ENCODE measurements at regions not wholly inside any gene's neighbourhood (a gene's known extent, or its start where the extent isn't known, plus 50 kb on each side); places are given as distances from the start of the nearest gene placed in this dataset.

GRCh38 chr15:39250460-39251186 lies 330.3 kb upstream of the THBS1 start:
- Histone ChIP-seq H3K4me3 (no peak overlapping the region), H3K36me3 (no peaks in the 10 kb centered on the region), H3K4me1 (no peaks in the 10 kb centered on the region), H3K27ac (no peak overlapping the region), H3K9me3 (no peaks in the 10 kb centered on the region), H3K27me3 (no peaks in the 10 kb centered on the region)
- ATAC-seq = no peak
- DNase-seq = no peak
- TF ChIP-seq POLR2A (IDR thresholded peaks at IDR 0.05) = no peak
- no peak for TF ChIP-seq CTCF (IDR thresholded peaks at IDR 0.05 in 4 of 5, conservative IDR thresholded peaks at IDR 0.05 in 1 of 5)
- in situ Hi-C loops (cut with MboI; ENCODE audit: low sequenced_read_pairs in 4 of 4) = no loop called here
- intact Hi-C loops (cut with DNase I; ENCODE audit: low total_unique reads) = no loop called here

- no peaks in the 10 kb centered on the region for H3K4me1 ChIP-seq
- no peak overlapping the region for H3K4me3 ChIP-seq
- H3K9me3 ChIP-seq = no peaks in the 10 kb centered on the region
- H3K27ac ChIP-seq = no peak overlapping the region
- H3K36me3 ChIP-seq = no peaks in the 10 kb centered on the region
- ATAC-seq (no peak), DNase-seq (no peak)
- no peak for TF ChIP-seq POLR2A (IDR thresholded peaks at IDR 0.05)
- TF ChIP-seq CTCF (IDR thresholded peaks at IDR 0.05 in 4 of 5, conservative IDR thresholded peaks at IDR 0.05 in 1 of 5) = no peak
- no peaks in the 10 kb centered on the region for H3K27me3 ChIP-seq
- intact Hi-C loops (cut with DNase I; ENCODE audit: low total_unique reads) = no loop called here
- in situ Hi-C loops (cut with MboI; ENCODE audit: low sequenced_read_pairs in 4 of 4) = no loop called here
Observed at GRCh38 chr15:39251413-39252133, 329.3 kb upstream of the THBS1 start.

- no peak overlapping the region for H3K27ac ChIP-seq
- no peak for ATAC-seq
- in situ Hi-C loops (cut with MboI; ENCODE audit: low sequenced_read_pairs in 4 of 4) = no loop called here
Observed at GRCh38 chr15:39252134-39252470, 328.8 kb upstream of the THBS1 start.

GRCh38 chr15:39253552-39253951 lies 327.3 kb upstream of the THBS1 start:
- H3K36me3 ChIP-seq = no peaks in the 10 kb centered on the region
- DNase-seq (no peak), ATAC-seq (no peak)
- no peaks in the 10 kb centered on the region for H3K4me1 ChIP-seq
- intact Hi-C loops (cut with DNase I; ENCODE audit: low total_unique reads) (no loop called here), in situ Hi-C loops (cut with MboI; ENCODE audit: low sequenced_read_pairs in 4 of 4) (no loop called here)
- H3K4me3 ChIP-seq = no peak overlapping the region
- H3K9me3 ChIP-seq = no peaks in the 10 kb centered on the region
- H3K27ac ChIP-seq = no peak overlapping the region
- H3K27me3 ChIP-seq = no peaks in the 10 kb centered on the region
- TF ChIP-seq POLR2A (IDR thresholded peaks at IDR 0.05) = no peak
- TF ChIP-seq CTCF (IDR thresholded peaks at IDR 0.05 in 4 of 5, conservative IDR thresholded peaks at IDR 0.05 in 1 of 5) = no peak

More at GRCh38 chr15:39252134-39252470, 328.8 kb upstream of the THBS1 start:
- no peak for TF ChIP-seq CTCF (IDR thresholded peaks at IDR 0.05 in 4 of 5, conservative IDR thresholded peaks at IDR 0.05 in 1 of 5)
- no peak for TF ChIP-seq POLR2A (IDR thresholded peaks at IDR 0.05)
- no peaks in the 10 kb centered on the region for H3K36me3 ChIP-seq
- H3K27me3 ChIP-seq = no peaks in the 10 kb centered on the region
- H3K9me3 ChIP-seq = no peaks in the 10 kb centered on the region
- no peaks in the 10 kb centered on the region for H3K4me1 ChIP-seq
- H3K4me3 ChIP-seq = no peak overlapping the region
- no peak for DNase-seq
- intact Hi-C loops (cut with DNase I; ENCODE audit: low total_unique reads) = no loop called here
